GM12874 (cell line): ENCODE measurements at regions not wholly inside any gene's neighbourhood (a gene's known extent, or its start where the extent isn't known, plus 50 kb on each side); places are given as distances from the start of the nearest gene placed in this dataset.

Experiments used
- TF ChIP-seq, protein P1 (sequence below): IDR thresholded peaks from 2 replicates; pipeline ENCODE4 v1.5.1; 2011; ENCODE audit warnings: low read depth, mild to moderate bottlenecking, control low read depth, low read length, moderate library complexity; ENCODE audit not compliant: insufficient read depth

DNA sequence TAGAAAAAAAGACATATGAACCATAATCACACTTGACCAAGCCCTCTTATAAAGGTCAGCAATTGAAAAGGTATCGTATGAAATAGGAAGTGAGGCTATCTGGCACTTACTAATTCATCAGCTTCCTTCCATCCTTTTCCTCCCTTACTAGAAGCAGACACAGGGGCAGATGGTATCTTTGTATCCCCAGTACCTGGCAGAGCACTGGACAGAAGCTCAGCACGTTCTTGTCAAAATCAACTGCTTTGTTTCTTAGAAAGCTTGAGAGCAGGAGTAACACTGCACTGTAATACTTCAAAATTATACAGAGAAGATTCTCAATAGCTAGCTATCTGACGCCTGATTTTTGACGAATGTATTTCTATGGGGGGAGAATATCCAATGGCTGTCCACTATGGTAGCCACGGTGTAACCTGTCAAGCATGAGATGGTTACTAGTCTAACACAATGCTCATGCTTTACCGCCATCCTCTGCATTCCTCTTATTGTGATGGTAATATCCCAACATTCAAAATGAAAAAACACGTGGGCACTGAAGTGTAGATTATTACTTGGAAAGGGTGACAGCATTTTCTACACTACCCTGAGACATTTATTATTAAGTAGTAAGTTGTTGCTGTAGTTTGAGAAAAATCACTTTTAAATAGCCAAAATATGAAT is 175.6 kb downstream of the SIPA1L2 start:
- TF ChIP-seq, protein P1, sequence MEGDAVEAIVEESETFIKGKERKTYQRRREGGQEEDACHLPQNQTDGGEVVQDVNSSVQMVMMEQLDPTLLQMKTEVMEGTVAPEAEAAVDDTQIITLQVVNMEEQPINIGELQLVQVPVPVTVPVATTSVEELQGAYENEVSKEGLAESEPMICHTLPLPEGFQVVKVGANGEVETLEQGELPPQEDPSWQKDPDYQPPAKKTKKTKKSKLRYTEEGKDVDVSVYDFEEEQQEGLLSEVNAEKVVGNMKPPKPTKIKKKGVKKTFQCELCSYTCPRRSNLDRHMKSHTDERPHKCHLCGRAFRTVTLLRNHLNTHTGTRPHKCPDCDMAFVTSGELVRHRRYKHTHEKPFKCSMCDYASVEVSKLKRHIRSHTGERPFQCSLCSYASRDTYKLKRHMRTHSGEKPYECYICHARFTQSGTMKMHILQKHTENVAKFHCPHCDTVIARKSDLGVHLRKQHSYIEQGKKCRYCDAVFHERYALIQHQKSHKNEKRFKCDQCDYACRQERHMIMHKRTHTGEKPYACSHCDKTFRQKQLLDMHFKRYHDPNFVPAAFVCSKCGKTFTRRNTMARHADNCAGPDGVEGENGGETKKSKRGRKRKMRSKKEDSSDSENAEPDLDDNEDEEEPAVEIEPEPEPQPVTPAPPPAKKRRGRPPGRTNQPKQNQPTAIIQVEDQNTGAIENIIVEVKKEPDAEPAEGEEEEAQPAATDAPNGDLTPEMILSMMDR, result no peak

DNA sequence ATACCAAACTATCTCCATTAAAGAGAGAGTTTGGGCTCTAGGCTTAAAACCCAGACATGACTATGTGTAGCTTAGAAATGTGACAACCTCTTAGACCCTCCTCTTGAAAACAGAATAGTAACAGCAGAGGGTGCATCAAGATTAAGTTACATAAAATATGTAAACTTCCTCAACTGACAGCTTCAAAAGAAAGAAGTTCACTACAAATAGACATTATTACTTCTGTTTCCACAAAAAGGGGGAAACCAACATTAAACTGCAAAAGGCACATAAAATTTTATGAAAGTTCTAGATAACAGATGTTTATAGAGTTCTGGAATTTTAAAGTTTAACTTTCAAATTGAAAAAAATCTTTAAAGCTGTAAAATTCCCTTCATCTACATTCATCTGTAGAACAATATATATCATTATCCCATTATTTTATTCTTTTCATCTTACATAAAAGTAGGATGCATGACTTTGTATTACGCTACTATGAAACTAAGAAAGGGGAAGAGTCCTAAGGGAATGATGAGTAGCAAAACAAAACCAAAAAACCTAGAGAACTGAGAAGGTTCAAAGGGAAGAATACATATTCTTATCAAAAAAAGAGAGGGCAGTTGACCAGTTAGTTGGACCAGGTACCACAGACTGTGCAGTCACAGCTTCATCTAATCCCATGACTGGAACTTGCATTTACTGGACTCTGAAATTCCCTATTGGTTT is 177.0 kb downstream of the SIPA1L2 start:
- TF ChIP-seq, protein P1, result no peak

DNA sequence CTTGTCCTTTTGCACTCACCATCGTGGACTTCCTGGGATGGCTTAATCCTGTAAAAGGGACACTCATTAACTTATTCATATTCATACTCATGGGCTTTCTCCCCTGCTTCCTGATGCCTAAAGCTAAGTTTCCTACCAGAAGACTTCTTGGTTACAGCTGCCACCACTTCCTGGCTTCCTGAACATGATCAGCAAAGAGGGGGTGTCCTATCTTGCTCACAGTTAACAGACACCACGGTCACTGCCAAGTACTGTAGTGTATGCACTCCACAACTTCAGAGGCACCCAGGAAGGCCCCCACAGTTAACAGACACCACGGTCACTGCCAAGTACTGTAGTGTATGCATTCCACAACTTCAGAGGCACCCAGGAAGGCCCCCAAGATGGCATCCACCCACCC is 177.8 kb downstream of the SIPA1L2 start:
- TF ChIP-seq, protein P1, result no peak

DNA sequence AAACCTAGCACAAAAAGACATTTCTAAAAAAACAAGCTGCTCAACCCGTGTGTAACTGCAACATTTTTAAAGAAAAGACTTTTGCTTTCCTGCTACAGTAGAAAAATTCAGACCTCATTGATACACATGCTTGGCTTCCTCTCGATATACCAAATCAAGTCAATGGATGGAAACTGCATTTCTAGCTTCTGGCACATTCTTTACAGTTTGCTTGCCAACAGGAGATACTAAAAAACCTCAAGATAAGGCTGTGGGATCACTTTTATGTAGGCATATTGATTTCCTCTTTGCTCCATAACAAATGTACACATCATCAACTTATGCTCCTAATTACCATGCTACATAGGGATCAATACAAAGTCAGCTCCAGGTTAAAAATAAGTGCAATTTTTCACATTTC is 178.4 kb downstream of the SIPA1L2 start:
- TF ChIP-seq, protein P1, result no peak

DNA sequence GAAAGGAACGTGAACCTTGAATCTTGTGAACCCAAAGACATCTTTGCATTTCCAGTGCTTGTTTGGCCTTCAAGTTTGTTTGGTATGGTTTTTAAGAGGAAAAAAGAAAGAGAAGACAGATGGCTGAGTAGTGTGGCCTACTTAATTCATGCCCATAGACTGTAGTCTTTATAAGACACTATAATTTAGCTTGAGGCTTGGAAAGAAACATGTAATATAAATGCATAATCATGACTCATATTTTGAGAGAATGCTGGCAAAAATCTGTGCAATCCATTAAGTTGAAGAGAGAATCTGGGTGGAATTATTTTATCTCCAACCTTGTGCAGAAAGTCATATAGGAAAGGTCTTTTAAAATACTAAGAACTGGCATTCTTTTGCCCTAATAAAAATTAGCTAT is 179.3 kb downstream of the SIPA1L2 start:
- TF ChIP-seq, protein P1, result no peak

DNA sequence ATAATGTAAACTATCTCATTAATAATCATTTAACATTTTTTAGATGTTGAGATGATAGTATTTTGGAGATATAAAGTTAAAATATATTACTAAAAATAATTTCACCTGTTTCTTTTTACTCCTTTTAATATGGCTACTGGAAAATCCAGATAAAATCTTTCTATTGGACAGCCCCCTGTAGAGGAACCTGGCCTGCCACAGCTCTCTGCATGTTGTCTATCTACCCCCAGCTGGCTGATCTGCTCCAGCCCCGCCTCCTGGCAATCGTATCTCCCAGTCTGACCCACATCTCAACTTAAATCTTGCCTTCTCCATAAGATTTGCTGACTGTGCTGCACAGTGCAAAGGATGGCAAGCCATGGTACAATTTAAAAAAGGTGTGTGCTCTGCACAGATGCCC is 182.8 kb downstream of the SIPA1L2 start:
- TF ChIP-seq, protein P1, result no peak

DNA sequence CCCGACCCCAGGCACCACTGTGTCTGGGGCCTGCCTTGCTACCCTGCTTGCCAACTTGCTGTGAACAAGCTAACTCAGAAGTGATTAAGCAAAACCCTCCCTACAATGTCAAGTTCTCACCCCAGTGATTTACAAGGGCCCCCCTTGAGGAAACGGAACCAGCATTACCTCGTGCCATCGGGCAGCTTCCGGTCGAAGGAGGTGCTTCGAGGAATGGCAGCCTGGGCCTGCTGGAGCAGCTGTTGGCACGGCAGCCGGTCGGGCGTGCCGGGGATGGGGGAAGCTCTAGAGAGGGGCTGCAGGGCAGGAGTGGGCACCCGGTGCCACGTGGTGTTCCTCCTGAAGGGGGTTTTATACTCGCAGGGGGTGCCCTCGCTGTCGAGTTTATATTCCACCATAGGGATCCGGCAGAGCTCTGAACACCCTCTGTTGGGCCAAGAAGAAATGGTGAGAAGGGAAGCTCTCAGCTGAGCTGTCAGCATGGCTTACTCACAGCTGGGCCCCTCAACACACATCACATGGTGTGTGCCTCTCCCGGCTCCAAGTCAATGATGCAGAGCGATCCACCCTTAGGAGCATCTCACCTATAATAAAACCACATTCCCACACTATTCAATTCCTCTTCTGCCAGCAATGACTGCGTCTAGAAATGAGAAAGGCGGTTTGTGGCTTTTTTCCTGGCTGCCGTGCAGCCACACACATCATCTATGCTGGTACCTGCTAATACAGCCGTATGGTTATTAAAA is 184.4 kb downstream of the SIPA1L2 start:
- TF ChIP-seq, protein P1, result no peak
